Colonic mucosa (tissue), 4 donors: ENCODE measurements at regions not wholly inside any gene's neighbourhood (a gene's known extent, or its start where the extent isn't known, plus 50 kb on each side); places are given as distances from the start of the nearest gene placed in this dataset.

Experiments used
- DNase-seq: peaks from one replicate; pipeline ENCODE4 v3.0.0-alpha.2; 2020
- H3K27ac ChIP-seq: fragments of 200-600 bp; one replicate; pipeline ENCODE4 v1.8.0; 2021
- H3K27me3 ChIP-seq: fragments of 200-600 bp; one replicate; pipeline ENCODE4 v1.8.0; 2021
- H3K36me3 ChIP-seq: fragments of 200-600 bp; one replicate; pipeline ENCODE4 v1.8.0; 2021
- H3K4me1 ChIP-seq: fragments of 200-600 bp; one replicate; pipeline ENCODE4 v1.8.0; 2021; ENCODE audit warnings: mild to moderate bottlenecking
- H3K4me3 ChIP-seq: fragments of 200-600 bp; one replicate; pipeline ENCODE4 v1.8.0; 2021
- H3K9ac ChIP-seq, 2 donors: one replicate each; pipeline ENCODE4 v1.7.0; 2013; ENCODE audit warnings: control low read depth in 2 of 2, low read depth in 2 of 2, low read length in 2 of 2
- H3K9me3 ChIP-seq: fragments of 200-600 bp; one replicate; pipeline ENCODE4 v1.8.0; 2021
- CTCF ChIP-seq: fragments of 200-600 bp; IDR thresholded peaks from one replicate; pipeline ENCODE4 v1.8.0; 2022; ENCODE audit warnings: antibody characterized with exemption, mild to moderate bottlenecking
- intact Hi-C: fragments of 100-400 bp; cut with DNase I; formaldehyde crosslinking; loops from one replicate; pipeline ENCODE4 v1.14.1; 2022
- donor health status: healthy.
- donor health status: DM: no; HTN: no; CAD: no.
- donor health status: DM: no; HTN: no; CAD: no.

GRCh38 chr3:46082849-46083248, 55.6 kb upstream of the XCR1 start:
- H3K36me3 ChIP-seq, result no peaks in the 10 kb centered on the region
- H3K4me1 ChIP-seq, result no peaks in the 10 kb centered on the region
- intact Hi-C loops, result loop anchor here (5.0 kb wide), 1 partner anchor 289 kb away; the partner anchor contains the start of gene CCR5
- no peak for TF ChIP-seq CTCF
- H3K9ac ChIP-seq, result no peak overlapping the region
- H3K27ac ChIP-seq, result no peak overlapping the region
- no peak for DNase-seq
- no peaks in the 10 kb centered on the region for H3K9me3 ChIP-seq
- H3K4me3 ChIP-seq, result no peak overlapping the region
- H3K27me3 ChIP-seq, result no peaks in the 10 kb centered on the region

- H3K4me1 ChIP-seq, result no peaks in the 10 kb centered on the region
- no peak overlapping the region for H3K27ac ChIP-seq
- DNase-seq, result no peak
- no peak overlapping the region for H3K9ac ChIP-seq
- H3K36me3 ChIP-seq, result no peaks in the 10 kb centered on the region
- no peaks in the 10 kb centered on the region for H3K27me3 ChIP-seq
- intact Hi-C loops, result loop anchor here (5.0 kb wide), 1 partner anchor 290 kb away; the partner anchor contains the start of gene CCR5
- H3K4me3 ChIP-seq, result no peak overlapping the region
- H3K9me3 ChIP-seq, result no peaks in the 10 kb centered on the region
- no peak for TF ChIP-seq CTCF
These were observed 54.7 kb upstream of the XCR1 start for GRCh38 chr3:46082021-46082420.

GRCh38 chr3:46080969-46081345, 53.7 kb upstream of the XCR1 start:
- Histone ChIP-seq H3K4me3 (no peak overlapping the region), H3K9ac (no peak overlapping the region), H3K27ac (no peak overlapping the region), H3K36me3 (no peaks in the 10 kb centered on the region), H3K9me3 (no peaks in the 10 kb centered on the region), H3K4me1 (no peaks in the 10 kb centered on the region), H3K27me3 (no peaks in the 10 kb centered on the region)
- intact Hi-C loops, result loop anchor here (5.0 kb wide), 1 partner anchor 291 kb away; the partner anchor contains the start of gene CCR5
- DNase-seq, result no peak
- no peak for TF ChIP-seq CTCF

- Histone ChIP-seq H3K4me1 (no peaks in the 10 kb centered on the region), H3K27ac (no peak overlapping the region), H3K36me3 (no peaks in the 10 kb centered on the region), H3K9me3 (no peaks in the 10 kb centered on the region), H3K9ac (no peak overlapping the region), H3K4me3 (no peak overlapping the region), H3K27me3 (no peaks in the 10 kb centered on the region)
- no peak for TF ChIP-seq CTCF
- DNase-seq, result no peak
- intact Hi-C loops, result loop anchor here (5.0 kb wide), 1 partner anchor 292 kb away; the partner anchor contains the start of gene CCR5
These were observed 53.1 kb upstream of the XCR1 start for GRCh38 chr3:46080124-46080968.

GRCh38 chr3:46078712-46079400, 51.6 kb upstream of the XCR1 start:
- intact Hi-C loops, result loop anchor here (2.0 kb wide), 2 partner anchors 140 to 318 kb away; no protein-coding TSS in a partner anchor
- H3K4me3 ChIP-seq, result no peak overlapping the region
- no peaks in the 10 kb centered on the region for H3K9me3 ChIP-seq
- peak; percentile 96 for DNase-seq
- H3K4me1 ChIP-seq, result no peaks in the 10 kb centered on the region
- no peaks in the 10 kb centered on the region for H3K27me3 ChIP-seq
- no peak overlapping the region for H3K9ac ChIP-seq
- H3K27ac ChIP-seq, result no peak overlapping the region
- no peaks in the 10 kb centered on the region for H3K36me3 ChIP-seq
- peak; percentile 94 for TF ChIP-seq CTCF
